ENCODE measurements at regions not wholly inside any gene's neighbourhood (a gene's known extent, or its start where the extent isn't known, plus 50 kb on each side); places are given as distances from the start of the nearest gene placed in this dataset.
A peak's percentile ranks its signal among the peaks of the same experiment; 100 is the strongest.

GRCh38 chr6:137683916-137684315, 183.1 kb upstream of the TNFAIP3 start:
- Histone ChIP-seq H3K27ac (no peak overlapping the region), H3K9me3 (no peaks in the 10 kb centered on the region), H3K27me3 (no peaks in the 10 kb centered on the region), H3K4me1 (peaks cover 0 to 7% (median 2%) of the 10 kb centered on the region in 4 donors), H3K4me3 (no peak overlapping the region), H3K36me3 (no peaks in the 10 kb centered on the region)
- 65 to 69% methylated on average over 4 of the region's 4 CpGs for WGBS, 2 donors
- ATAC-seq (ENCODE audit: low FRiP score in 2 of 2): no peak
- no peak for DNase-seq
- TF ChIP-seq POLR2A (IDR thresholded peaks at IDR 0.05): no peak
- no peak for TF ChIP-seq EP300 (IDR thresholded peaks at IDR 0.05)
- no peak for TF ChIP-seq CTCF (IDR thresholded peaks at IDR 0.05)
- no peak for TF ChIP-seq POLR2AphosphoS5 (IDR thresholded peaks at IDR 0.05)

- ATAC-seq (ENCODE audit: low FRiP score in 2 of 2): no peak
- Histone ChIP-seq H3K9me3 (no peaks in the 10 kb centered on the region), H3K27me3 (no peaks in the 10 kb centered on the region), H3K4me3 (no peak overlapping the region), H3K27ac (no peak overlapping the region), H3K36me3 (no peaks in the 10 kb centered on the region), H3K4me1 (peaks cover 0 to 3% (median under 1%) of the 10 kb centered on the region in 4 donors)
- TF ChIP-seq EP300 (IDR thresholded peaks at IDR 0.05) (no peak), POLR2AphosphoS5 (IDR thresholded peaks at IDR 0.05) (no peak), POLR2A (IDR thresholded peaks at IDR 0.05) (no peak), CTCF (IDR thresholded peaks at IDR 0.05) (no peak)
- DNase-seq: no peak
These were observed 181.2 kb upstream of the TNFAIP3 start for GRCh38 chr6:137685798-137686375.

- H3K27ac ChIP-seq: no peak overlapping the region
- no peak overlapping the region for H3K4me3 ChIP-seq
- DNase-seq (no peak), ATAC-seq (ENCODE audit: low FRiP score in 2 of 2) (no peak)
- no peaks in the 10 kb centered on the region for H3K9me3 ChIP-seq
- no peaks in the 10 kb centered on the region for H3K36me3 ChIP-seq
- no peaks in the 10 kb centered on the region for H3K4me1 ChIP-seq
- H3K27me3 ChIP-seq: no peaks in the 10 kb centered on the region
- TF ChIP-seq POLR2A (IDR thresholded peaks at IDR 0.05) (no peak), EP300 (IDR thresholded peaks at IDR 0.05) (no peak), CTCF (IDR thresholded peaks at IDR 0.05) (no peak), POLR2AphosphoS5 (IDR thresholded peaks at IDR 0.05) (no peak)
- WGBS, 2 donors: 65 to 85% methylated on average over 3 of the region's 3 CpGs
These were observed 179.2 kb upstream of the TNFAIP3 start for GRCh38 chr6:137687818-137688217.

- Histone ChIP-seq H3K27me3 (no peaks in the 10 kb centered on the region), H3K4me1 (no peaks in the 10 kb centered on the region), H3K4me3 (no peak overlapping the region), H3K27ac (peak overlapping the region in 1 of 4 donors; percentile 20), H3K36me3 (no peaks in the 10 kb centered on the region), H3K9me3 (no peaks in the 10 kb centered on the region)
- no peak for TF ChIP-seq POLR2AphosphoS5 (IDR thresholded peaks at IDR 0.05)
- DNase-seq: no peak
- no peak for ATAC-seq (ENCODE audit: low FRiP score in 2 of 2)
These were observed 178.7 kb upstream of the TNFAIP3 start for GRCh38 chr6:137688230-137688971.

- Histone ChIP-seq H3K4me3 (no peak overlapping the region), H3K27ac (no peak overlapping the region), H3K27me3 (no peaks in the 10 kb centered on the region), H3K9me3 (no peaks in the 10 kb centered on the region), H3K36me3 (no peaks in the 10 kb centered on the region), H3K4me1 (no peaks in the 10 kb centered on the region)
- WGBS, 2 donors: 66 to 73% methylated on average over 4 of the region's 4 CpGs
- TF ChIP-seq POLR2AphosphoS5 (IDR thresholded peaks at IDR 0.05) (no peak), POLR2A (IDR thresholded peaks at IDR 0.05) (no peak), EP300 (IDR thresholded peaks at IDR 0.05) (no peak)
- DNase-seq (no peak), ATAC-seq (ENCODE audit: low FRiP score in 2 of 2) (no peak)
These were observed 177.7 kb upstream of the TNFAIP3 start for GRCh38 chr6:137689377-137689776.

GRCh38 chr6:137690034-137690433, 177.0 kb upstream of the TNFAIP3 start:
- Histone ChIP-seq H3K4me1 (no peaks in the 10 kb centered on the region), H3K4me3 (no peak overlapping the region), H3K9me3 (no peaks in the 10 kb centered on the region), H3K27me3 (no peaks in the 10 kb centered on the region), H3K36me3 (no peaks in the 10 kb centered on the region), H3K27ac (no peak overlapping the region)
- no peak for ATAC-seq (ENCODE audit: low FRiP score in 2 of 2)
- DNase-seq: no peak
- TF ChIP-seq EP300 (IDR thresholded peaks at IDR 0.05): no peak
- TF ChIP-seq CTCF (IDR thresholded peaks at IDR 0.05): no peak
- TF ChIP-seq POLR2AphosphoS5 (IDR thresholded peaks at IDR 0.05): no peak
- no peak for TF ChIP-seq POLR2A (IDR thresholded peaks at IDR 0.05)

Measured in upper lobe of left lung (tissue), 6 donors.